Activated naive CD4-positive, alpha-beta T cell treated with anti-CD3 and anti-CD28 coated beads for 36 hours (primary cell): ENCODE measurements at regions not wholly inside any gene's neighbourhood (a gene's known extent, or its start where the extent isn't known, plus 50 kb on each side); places are given as distances from the start of the nearest gene placed in this dataset.

Experiments
- CTCF ChIA-PET: fragments of 350-600 bp; sonication (Branson Sonifier 250); formaldehyde crosslinking; loops from one replicate; lab custom pipeline; 2021; ENCODE audit warnings: antibody characterized with exemption; lab: Charles Lee
- DNase-seq: peaks from one replicate; pipeline ENCODE4 v3.0.0-alpha.2; 2020
- H3K27ac Mint-ChIP-seq: one replicate; pipeline ENCODE4 v1.8.0; 2021; ENCODE audit warnings: mild to moderate bottlenecking, mixed read lengths
- H3K27me3 Mint-ChIP-seq: one replicate; pipeline ENCODE4 v1.8.0; 2021; ENCODE audit warnings: low read depth, mixed read lengths
- H3K36me3 Mint-ChIP-seq: one replicate; pipeline ENCODE4 v1.8.0; 2021; ENCODE audit warnings: low read depth, mixed read lengths
- H3K4me1 Mint-ChIP-seq: one replicate; pipeline ENCODE4 v1.8.0; 2021; ENCODE audit warnings: low read depth, mixed read lengths
- H3K4me3 Mint-ChIP-seq: one replicate; pipeline ENCODE4 v1.8.0; 2021; ENCODE audit warnings: mild to moderate bottlenecking, moderate library complexity, mixed read lengths
- H3K9me3 Mint-ChIP-seq: one replicate; pipeline ENCODE4 v1.8.0; 2021; ENCODE audit warnings: mixed read lengths
- intact Hi-C: fragments of 100-400 bp; cut with micrococcal nuclease; formaldehyde crosslinking; loops from one replicate; pipeline ENCODE4 v1.15.1; 2023

GRCh38 chr1:11379851-11380250, 99.1 kb upstream of the DISP3 start:
- DNase-seq = no peak
- CTCF ChIA-PET = interaction anchor here (1.2 kb wide), 1 partner anchor 16 kb away, joined by 5 read pairs; no protein-coding TSS in a partner anchor
- H3K27ac Mint-ChIP-seq = no peak overlapping the region
- peaks cover 23% of the 10 kb centered on the region for H3K4me1 Mint-ChIP-seq
- H3K4me3 Mint-ChIP-seq = no peak overlapping the region
- H3K9me3 Mint-ChIP-seq = peaks cover 2% of the 10 kb centered on the region
- no peaks in the 10 kb centered on the region for H3K27me3 Mint-ChIP-seq
- intact Hi-C loops = no loop called here
- no peaks in the 10 kb centered on the region for H3K36me3 Mint-ChIP-seq

GRCh38 chr1:11380500-11380899, 98.5 kb upstream of the DISP3 start:
- intact Hi-C loops = no loop called here
- H3K27me3 Mint-ChIP-seq = no peaks in the 10 kb centered on the region
- peaks cover 23% of the 10 kb centered on the region for H3K4me1 Mint-ChIP-seq
- no peaks in the 10 kb centered on the region for H3K36me3 Mint-ChIP-seq
- CTCF ChIA-PET = interaction anchor here (1.2 kb wide), 1 partner anchor 17 kb away, joined by 5 read pairs; no protein-coding TSS in a partner anchor
- H3K9me3 Mint-ChIP-seq = peaks cover 2% of the 10 kb centered on the region
- no peak overlapping the region for H3K4me3 Mint-ChIP-seq
- DNase-seq = no peak
- no peak overlapping the region for H3K27ac Mint-ChIP-seq

- Mint-ChIP-seq H3K9me3 (peaks cover 2% of the 10 kb centered on the region), H3K4me1 (peaks cover 23% of the 10 kb centered on the region), H3K4me3 (no peak overlapping the region), H3K36me3 (no peaks in the 10 kb centered on the region), H3K27me3 (no peaks in the 10 kb centered on the region), H3K27ac (peak overlapping the region; percentile 63)
- DNase-seq = peak; percentile 37
- intact Hi-C loops = no loop called here
- CTCF ChIA-PET = interaction anchor here (1.0 kb wide), 1 partner anchor 9 kb away, joined by 3 read pairs; no protein-coding TSS in a partner anchor
These were observed 95.3 kb upstream of the DISP3 start for GRCh38 chr1:11383553-11384169.

GRCh38 chr1:11384170-11384554, 94.8 kb upstream of the DISP3 start:
- no peak overlapping the region for H3K4me3 Mint-ChIP-seq
- H3K27me3 Mint-ChIP-seq = no peaks in the 10 kb centered on the region
- DNase-seq = peak; percentile 43
- peaks cover 2% of the 10 kb centered on the region for H3K9me3 Mint-ChIP-seq
- CTCF ChIA-PET = interaction anchor here (0.6 to 1.0 kb wide), 3 partner anchors 9 to 347 kb away, joined by 3 read pairs; no protein-coding TSS in a partner anchor
- H3K4me1 Mint-ChIP-seq = peaks cover 23% of the 10 kb centered on the region
- intact Hi-C loops = no loop called here
- H3K36me3 Mint-ChIP-seq = no peaks in the 10 kb centered on the region
- H3K27ac Mint-ChIP-seq = peak overlapping the region; percentile 44

- peaks cover 18% of the 10 kb centered on the region for H3K4me1 Mint-ChIP-seq
- no peaks in the 10 kb centered on the region for H3K9me3 Mint-ChIP-seq
- H3K27ac Mint-ChIP-seq = no peak overlapping the region
- CTCF ChIA-PET = interaction anchor here (1.9 kb wide), 1 partner anchor 12 kb away, joined by 6 read pairs; no protein-coding TSS in a partner anchor
- DNase-seq = no peak
- no peaks in the 10 kb centered on the region for H3K36me3 Mint-ChIP-seq
- H3K4me3 Mint-ChIP-seq = no peak overlapping the region
- intact Hi-C loops = no loop called here
- H3K27me3 Mint-ChIP-seq = no peaks in the 10 kb centered on the region
These were observed 91.1 kb upstream of the DISP3 start for GRCh38 chr1:11387829-11388228.

GRCh38 chr1:11388617-11389016, 90.3 kb upstream of the DISP3 start:
- Mint-ChIP-seq H3K27me3 (no peaks in the 10 kb centered on the region), H3K9me3 (no peaks in the 10 kb centered on the region), H3K27ac (no peak overlapping the region), H3K4me1 (peaks cover 11% of the 10 kb centered on the region), H3K4me3 (no peak overlapping the region), H3K36me3 (no peaks in the 10 kb centered on the region)
- no peak for DNase-seq
- CTCF ChIA-PET = interaction anchor here (0.7 to 1.9 kb wide), 2 partner anchors 13 to 88 kb away, joined by 3 to 6 read pairs; no protein-coding TSS in a partner anchor
- intact Hi-C loops = no loop called here

- no peaks in the 10 kb centered on the region for H3K36me3 Mint-ChIP-seq
- CTCF ChIA-PET = interaction anchor here (0.6 kb wide), 1 partner anchor 76 kb away, joined by 3 read pairs; no protein-coding TSS in a partner anchor
- intact Hi-C loops = no loop called here
- no peaks in the 10 kb centered on the region for H3K9me3 Mint-ChIP-seq
- H3K4me3 Mint-ChIP-seq = no peak overlapping the region
- no peaks in the 10 kb centered on the region for H3K4me1 Mint-ChIP-seq
- no peak overlapping the region for H3K27ac Mint-ChIP-seq
- DNase-seq = no peak
- no peaks in the 10 kb centered on the region for H3K27me3 Mint-ChIP-seq
These were observed 87.6 kb upstream of the DISP3 start for GRCh38 chr1:11391327-11391726.

- Mint-ChIP-seq H3K4me1 (no peaks in the 10 kb centered on the region), H3K36me3 (no peaks in the 10 kb centered on the region), H3K4me3 (no peak overlapping the region), H3K27ac (no peak overlapping the region), H3K9me3 (no peaks in the 10 kb centered on the region), H3K27me3 (no peaks in the 10 kb centered on the region)
- intact Hi-C loops = no loop called here
- CTCF ChIA-PET = interaction anchor here (0.6 kb wide), 1 partner anchor 76 kb away, joined by 3 read pairs; no protein-coding TSS in a partner anchor
- no peak for DNase-seq
These were observed 87.1 kb upstream of the DISP3 start for GRCh38 chr1:11391886-11392285.

- CTCF ChIA-PET = no interaction called here
- DNase-seq = no peak
- no peaks in the 10 kb centered on the region for H3K4me1 Mint-ChIP-seq
- H3K27me3 Mint-ChIP-seq = no peaks in the 10 kb centered on the region
- H3K27ac Mint-ChIP-seq = no peak overlapping the region
- H3K4me3 Mint-ChIP-seq = no peak overlapping the region
- intact Hi-C loops = no loop called here
- no peaks in the 10 kb centered on the region for H3K9me3 Mint-ChIP-seq
- no peaks in the 10 kb centered on the region for H3K36me3 Mint-ChIP-seq
These were observed 84.2 kb upstream of the DISP3 start for GRCh38 chr1:11394592-11395245.

GRCh38 chr1:11395616-11396015, 83.3 kb upstream of the DISP3 start:
- H3K27ac Mint-ChIP-seq = no peak overlapping the region
- CTCF ChIA-PET = interaction anchor here (0.6 kb wide), 1 partner anchor 23 kb away, joined by 4 read pairs; no protein-coding TSS in a partner anchor
- H3K36me3 Mint-ChIP-seq = no peaks in the 10 kb centered on the region
- no peaks in the 10 kb centered on the region for H3K9me3 Mint-ChIP-seq
- H3K4me3 Mint-ChIP-seq = no peak overlapping the region
- intact Hi-C loops = no loop called here
- no peaks in the 10 kb centered on the region for H3K27me3 Mint-ChIP-seq
- no peaks in the 10 kb centered on the region for H3K4me1 Mint-ChIP-seq
- no peak for DNase-seq

GRCh38 chr1:11397151-11397901, 81.6 kb upstream of the DISP3 start:
- H3K9me3 Mint-ChIP-seq = no peaks in the 10 kb centered on the region
- no peak overlapping the region for H3K27ac Mint-ChIP-seq
- CTCF ChIA-PET = no interaction called here
- H3K36me3 Mint-ChIP-seq = no peaks in the 10 kb centered on the region
- no peak overlapping the region for H3K4me3 Mint-ChIP-seq
- intact Hi-C loops = no loop called here
- DNase-seq = no peak
- no peaks in the 10 kb centered on the region for H3K27me3 Mint-ChIP-seq
- no peaks in the 10 kb centered on the region for H3K4me1 Mint-ChIP-seq

GRCh38 chr1:11399250-11399649, 79.7 kb upstream of the DISP3 start:
- H3K27ac Mint-ChIP-seq = no peak overlapping the region
- H3K36me3 Mint-ChIP-seq = no peaks in the 10 kb centered on the region
- CTCF ChIA-PET = no interaction called here
- no peak for DNase-seq
- no peaks in the 10 kb centered on the region for H3K9me3 Mint-ChIP-seq
- intact Hi-C loops = no loop called here
- no peaks in the 10 kb centered on the region for H3K27me3 Mint-ChIP-seq
- no peaks in the 10 kb centered on the region for H3K4me1 Mint-ChIP-seq
- no peak overlapping the region for H3K4me3 Mint-ChIP-seq
